ENCODE measurements at regions not wholly inside any gene's neighbourhood (a gene's known extent, or its start where the extent isn't known, plus 50 kb on each side); places are given as distances from the start of the nearest gene placed in this dataset.
A peak's percentile ranks its signal among the peaks of the same experiment; 100 is the strongest.

GRCh38 chr9:121550041-121550440 is 50.4 kb upstream of the GGTA1 start:
- no peak for DNase-seq

- DNase-seq, result peak; percentile 82
These were observed 51.2 kb upstream of the GGTA1 start for GRCh38 chr9:121550569-121551512.

- no peak for DNase-seq
These were observed 52.5 kb upstream of the GGTA1 start for GRCh38 chr9:121551985-121552753.

- DNase-seq, result no peak
These were observed 56.4 kb upstream of the GGTA1 start for GRCh38 chr9:121556082-121556481.

GRCh38 chr9:121556580-121556979 is 56.9 kb upstream of the GGTA1 start:
- DNase-seq, result no peak

GRCh38 chr9:121557581-121558447 is 58.2 kb upstream of the GGTA1 start:
- no peak for DNase-seq

- DNase-seq, result no peak
These were observed 58.8 kb upstream of the GGTA1 start for GRCh38 chr9:121558473-121558872.

GRCh38 chr9:121559183-121559582 is 59.5 kb upstream of the GGTA1 start:
- no peak for DNase-seq

- no peak for DNase-seq
These were observed 61.3 kb upstream of the GGTA1 start for GRCh38 chr9:121560921-121561320.

GRCh38 chr9:121561385-121562222 is 62.0 kb upstream of the GGTA1 start:
- DNase-seq, result no peak

GRCh38 chr9:121562301-121562700 is 62.7 kb upstream of the GGTA1 start:
- DNase-seq, result no peak

- no peak for DNase-seq
These were observed 63.8 kb upstream of the GGTA1 start for GRCh38 chr9:121563425-121563824.

GRCh38 chr9:121563881-121564460 is 64.3 kb upstream of the GGTA1 start:
- no peak for DNase-seq

GRCh38 chr9:121564504-121565260 is 65.0 kb upstream of the GGTA1 start:
- peak; percentile 39 for DNase-seq

- no peak for DNase-seq
These were observed 67.1 kb upstream of the GGTA1 start for GRCh38 chr9:121566481-121567465.

GRCh38 chr9:121567500-121568342 is 68.1 kb upstream of the GGTA1 start:
- no peak for DNase-seq

- DNase-seq, result no peak
These were observed 69.0 kb upstream of the GGTA1 start for GRCh38 chr9:121568343-121569265.
